Gastroesophageal sphincter (tissue), 3 donors: ENCODE measurements at regions not wholly inside any gene's neighbourhood (a gene's known extent, or its start where the extent isn't known, plus 50 kb on each side); places are given as distances from the start of the nearest gene placed in this dataset.

Source experiments
- EP300 ChIP-seq: sonication (generic); formaldehyde crosslinking; IDR thresholded peaks from one replicate; pipeline ENCODE4 v1.6.1; 2017; ENCODE audit warnings: antibody characterized with exemption, mild to moderate bottlenecking
- POLR2A ChIP-seq, 2 donors: fragments of 450-650 bp; IDR thresholded peaks; one replicate each; pipeline ENCODE4 v1.6.1; 2017; ENCODE audit warnings: antibody characterized with exemption in 2 of 2, mild to moderate bottlenecking in 2 of 2, moderate library complexity in 1 of 2
- POLR2AphosphoS5 ChIP-seq: sonication (generic); formaldehyde crosslinking; IDR thresholded peaks from one replicate; pipeline ENCODE4 v1.6.1; 2017; ENCODE audit warnings: antibody characterized with exemption
- TF ChIP-seq, protein P1 (sequence below), 4 experiments: fragments of 200-600 bp in 2 of 4; fragments of 450-650 bp in 2 of 4; sonication (generic) in 1 of 4; IDR thresholded peaks; one replicate each; pipeline ENCODE4 v1.5.1; 2017 to 2019; ENCODE audit warnings: antibody characterized with exemption in 4 of 4, mild to moderate bottlenecking in 2 of 4, moderate library complexity in 2 of 4

GRCh38 chr15:95263751-95264150 is 1032.4 kb downstream of the MCTP2 start:
- no peak for TF ChIP-seq EP300
- TF ChIP-seq, protein P1, sequence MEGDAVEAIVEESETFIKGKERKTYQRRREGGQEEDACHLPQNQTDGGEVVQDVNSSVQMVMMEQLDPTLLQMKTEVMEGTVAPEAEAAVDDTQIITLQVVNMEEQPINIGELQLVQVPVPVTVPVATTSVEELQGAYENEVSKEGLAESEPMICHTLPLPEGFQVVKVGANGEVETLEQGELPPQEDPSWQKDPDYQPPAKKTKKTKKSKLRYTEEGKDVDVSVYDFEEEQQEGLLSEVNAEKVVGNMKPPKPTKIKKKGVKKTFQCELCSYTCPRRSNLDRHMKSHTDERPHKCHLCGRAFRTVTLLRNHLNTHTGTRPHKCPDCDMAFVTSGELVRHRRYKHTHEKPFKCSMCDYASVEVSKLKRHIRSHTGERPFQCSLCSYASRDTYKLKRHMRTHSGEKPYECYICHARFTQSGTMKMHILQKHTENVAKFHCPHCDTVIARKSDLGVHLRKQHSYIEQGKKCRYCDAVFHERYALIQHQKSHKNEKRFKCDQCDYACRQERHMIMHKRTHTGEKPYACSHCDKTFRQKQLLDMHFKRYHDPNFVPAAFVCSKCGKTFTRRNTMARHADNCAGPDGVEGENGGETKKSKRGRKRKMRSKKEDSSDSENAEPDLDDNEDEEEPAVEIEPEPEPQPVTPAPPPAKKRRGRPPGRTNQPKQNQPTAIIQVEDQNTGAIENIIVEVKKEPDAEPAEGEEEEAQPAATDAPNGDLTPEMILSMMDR (IDR thresholded peaks at IDR 0.05), result no peak
- no peak for TF ChIP-seq POLR2A (IDR thresholded peaks at IDR 0.05)
- TF ChIP-seq POLR2AphosphoS5, result no peak
